Calu3 (cell line): ENCODE measurements at regions not wholly inside any gene's neighbourhood (a gene's known extent, or its start where the extent isn't known, plus 50 kb on each side); places are given as distances from the start of the nearest gene placed in this dataset.

ENCODE experiments used
- BruUV-seq: library from RNA; stranded (reverse); fragments of 400-500 nt; replicated peaks from 2 replicates; lab custom pipeline; 2021; lab: Mats Ljungman, UMichigan
- CTCF ChIA-PET: fragments of 300-600 bp; sonication (Branson Sonifier 250); formaldehyde crosslinking; loops from one replicate; lab custom pipeline; 2022; ENCODE audit warnings: antibody characterized with exemption; lab: Charles Lee
- DNase-seq: peaks from one replicate; pipeline ENCODE4 v3.0.0; 2022
- H3K27ac Mint-ChIP-seq: one replicate; pipeline ENCODE4 v1.8.0; 2022; ENCODE audit warnings: mixed read lengths; ENCODE audit not compliant: unreplicated experiment
- H3K27me3 Mint-ChIP-seq: one replicate; pipeline ENCODE4 v1.8.0; 2022; ENCODE audit warnings: mixed read lengths; ENCODE audit not compliant: unreplicated experiment
- H3K36me3 Mint-ChIP-seq: one replicate; pipeline ENCODE4 v1.8.0; 2022; ENCODE audit warnings: mild to moderate bottlenecking, moderate library complexity, mixed read lengths; ENCODE audit not compliant: insufficient read depth, unreplicated experiment
- H3K4me1 Mint-ChIP-seq: one replicate; pipeline ENCODE4 v1.8.0; 2022; ENCODE audit warnings: mild to moderate bottlenecking, low read depth, mixed read lengths; ENCODE audit not compliant: unreplicated experiment
- H3K4me3 Mint-ChIP-seq: one replicate; pipeline ENCODE4 v1.8.0; 2022; ENCODE audit warnings: mild to moderate bottlenecking, low read depth, moderate library complexity, mixed read lengths; ENCODE audit not compliant: unreplicated experiment
- H3K9me3 Mint-ChIP-seq: one replicate; pipeline ENCODE4 v1.8.0; 2022; ENCODE audit warnings: low read depth, mixed read lengths; ENCODE audit not compliant: unreplicated experiment
- CTCF ChIP-seq: fragments of 200-600 bp; IDR thresholded peaks from one replicate; pipeline ENCODE4 v1.8.0; 2022; ENCODE audit warnings: antibody characterized with exemption; ENCODE audit not compliant: unreplicated experiment
- intact Hi-C: fragments of 100-400 bp; cut with micrococcal nuclease; formaldehyde crosslinking; loops from one replicate; pipeline ENCODE4 v1.10.0; 2022; ENCODE audit not compliant: unreplicated experiment

DNA sequence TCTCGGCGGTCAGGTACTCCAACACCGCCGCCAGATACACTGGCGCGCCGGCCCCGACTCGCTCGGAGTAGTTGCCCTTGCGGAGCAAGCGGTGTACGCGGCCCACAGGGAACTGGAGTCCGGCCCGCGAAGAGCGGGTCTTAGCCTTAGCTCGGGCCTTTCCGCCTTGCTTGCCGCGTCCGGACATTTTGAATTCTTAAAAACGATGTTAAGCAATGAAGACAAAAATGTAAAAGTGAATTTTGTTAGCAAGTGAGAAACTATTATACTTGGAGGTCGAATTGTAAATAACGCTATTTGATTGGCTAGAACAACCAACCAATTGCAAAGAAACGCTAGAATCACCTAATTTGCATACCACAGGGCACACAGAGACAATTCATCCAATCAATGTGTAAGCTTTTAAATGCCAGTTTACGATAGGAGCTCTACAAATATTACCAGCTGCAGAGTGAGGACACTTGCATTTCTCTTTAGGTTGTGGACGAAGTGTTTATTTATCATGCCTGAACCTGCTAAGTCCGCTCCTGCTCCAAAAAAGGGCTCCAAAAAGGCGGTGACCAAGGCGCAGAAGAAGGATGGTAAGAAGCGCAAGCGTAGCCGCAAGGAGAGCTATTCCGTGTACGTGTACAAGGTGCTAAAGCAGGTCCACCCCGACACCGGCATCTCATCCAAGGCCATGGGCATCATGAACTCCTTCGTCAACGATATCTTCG is 112.0 kb downstream of the HFE start:
- CTCF ChIA-PET: interaction anchor here (0.5 to 3.4 kb wide), 10 partner anchors 11 to 173 kb away, joined by 3 to 18 read pairs (median 5); a partner anchor contains a TSS
- no peak for TF ChIP-seq CTCF

DNA sequence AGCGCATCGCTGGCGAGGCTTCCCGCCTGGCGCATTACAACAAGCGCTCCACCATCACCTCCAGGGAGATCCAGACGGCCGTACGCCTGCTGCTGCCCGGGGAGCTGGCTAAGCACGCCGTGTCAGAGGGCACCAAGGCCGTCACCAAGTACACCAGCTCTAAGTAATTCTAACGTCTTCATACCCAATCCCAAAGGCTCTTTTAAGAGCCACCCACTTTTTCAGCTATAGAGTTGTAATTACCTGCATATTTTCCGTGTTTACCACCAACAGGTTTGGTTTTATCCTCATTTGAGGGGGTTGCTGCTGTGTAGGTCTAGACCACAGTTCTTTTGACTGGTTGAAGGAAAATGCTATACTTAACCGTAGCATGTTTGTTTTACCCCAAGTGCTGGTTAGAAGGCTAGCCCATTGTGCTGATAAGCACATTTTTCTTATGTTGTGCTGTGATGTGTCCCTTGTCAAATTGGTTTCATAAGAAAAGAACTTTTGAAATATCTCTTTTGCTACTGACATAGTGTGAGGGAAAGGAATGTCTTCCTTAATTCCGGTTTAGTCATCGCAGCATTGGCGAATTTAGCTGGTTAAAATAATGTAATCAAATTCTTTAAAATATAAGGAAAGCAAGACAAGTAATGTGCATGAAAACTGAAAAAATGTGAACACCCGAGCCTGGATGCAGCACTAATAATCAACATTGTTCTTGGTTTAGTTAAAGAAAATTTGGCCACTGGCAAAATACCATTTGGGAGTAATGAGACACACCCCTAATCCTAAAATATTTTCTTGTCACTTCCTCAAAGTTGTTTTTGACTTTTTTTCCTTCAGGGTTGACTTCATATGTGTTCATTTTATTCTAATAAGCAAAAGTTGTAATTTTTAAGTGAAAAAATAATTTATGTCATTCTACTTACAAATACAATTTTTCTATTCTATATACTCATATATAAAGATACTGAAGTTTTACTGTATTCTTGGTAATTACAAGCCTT is 112.8 kb downstream of the HFE start:
- peak overlapping the region; percentile 95 for H3K27ac Mint-ChIP-seq
- no peaks in the 10 kb centered on the region for H3K9me3 Mint-ChIP-seq
- H3K27me3 Mint-ChIP-seq: no peaks in the 10 kb centered on the region
- intact Hi-C loops: loop anchor here (1.0 to 5.0 kb wide), 6 partner anchors 16 to 168 kb away; a partner anchor contains a TSS
- H3K36me3 Mint-ChIP-seq: peaks cover 61% of the 10 kb centered on the region
- peak overlapping the region; percentile 90 for H3K4me3 Mint-ChIP-seq
- no TSS peak for BruUV-seq
- DNase-seq: no peak
- no peak for TF ChIP-seq CTCF
- CTCF ChIA-PET: interaction anchor here (0.5 to 3.4 kb wide), 10 partner anchors 11 to 174 kb away, joined by 3 to 18 read pairs (median 5); a partner anchor contains a TSS
- peaks cover 21% of the 10 kb centered on the region for H3K4me1 Mint-ChIP-seq

More for the DNA sequence above, 112.0 kb downstream of the HFE start:
- Mint-ChIP-seq H3K4me1 (peaks cover 30% of the 10 kb centered on the region), H3K9me3 (no peaks in the 10 kb centered on the region), H3K4me3 (peak overlapping the region; percentile 90), H3K36me3 (peaks cover 70% of the 10 kb centered on the region), H3K27ac (peak overlapping the region; percentile 95), H3K27me3 (no peaks in the 10 kb centered on the region)
- TSS peak; percentile 88 for BruUV-seq
- peak; percentile 69 for DNase-seq
- intact Hi-C loops: loop anchor here (1.0 to 5.0 kb wide), 5 partner anchors 17 to 167 kb away; a partner anchor contains a TSS

DNA sequence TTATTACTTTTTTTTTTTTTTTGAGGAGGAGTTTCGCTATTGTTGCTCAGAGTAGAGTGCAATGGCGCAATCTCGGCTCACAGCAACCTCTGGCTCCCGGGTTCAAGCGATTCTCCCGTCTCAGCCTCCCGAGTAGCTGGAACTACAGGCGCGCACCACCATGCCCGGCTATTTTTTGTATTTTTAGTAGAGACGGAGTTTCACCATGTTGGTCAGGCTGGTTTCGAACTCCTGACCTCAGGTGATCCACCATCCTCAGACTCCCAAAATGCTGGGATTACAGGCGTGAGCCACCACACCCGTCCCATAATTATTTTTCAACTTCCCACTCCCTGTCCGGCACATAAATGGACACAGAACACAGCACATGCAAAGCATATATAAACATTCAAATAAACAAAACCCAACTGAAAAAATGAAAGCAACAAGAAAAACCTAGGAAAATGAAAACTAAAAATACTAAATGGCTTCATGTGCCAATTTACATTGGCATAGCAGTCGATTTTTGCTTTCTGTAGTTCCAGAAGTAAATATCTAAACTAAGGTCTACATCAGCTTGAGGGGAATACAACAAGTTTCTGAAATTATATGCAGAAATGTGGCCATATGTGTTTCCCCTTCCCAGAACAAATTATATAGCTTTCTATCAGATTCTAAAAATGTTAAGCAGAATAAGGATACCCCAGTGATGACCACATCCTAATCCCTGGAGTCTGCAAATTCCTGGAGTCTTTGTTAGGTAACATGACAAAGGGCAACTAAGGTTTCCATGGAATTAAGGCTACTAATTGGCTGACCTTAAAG is 113.9 kb downstream of the HFE start:
- no peaks in the 10 kb centered on the region for H3K27me3 Mint-ChIP-seq
- H3K36me3 Mint-ChIP-seq: peaks cover 51% of the 10 kb centered on the region
- H3K4me1 Mint-ChIP-seq: peaks cover 21% of the 10 kb centered on the region
- H3K27ac Mint-ChIP-seq: no peak overlapping the region
- no peak for DNase-seq
- no peak for TF ChIP-seq CTCF
- CTCF ChIA-PET: no interaction called here
- intact Hi-C loops: loop anchor here (5.0 kb wide), 1 partner anchor 154 kb away; a partner anchor contains a TSS
- BruUV-seq: no TSS peak
- no peaks in the 10 kb centered on the region for H3K9me3 Mint-ChIP-seq
- no peak overlapping the region for H3K4me3 Mint-ChIP-seq

GRCh38 chr6:26202201-26202611 is 115.0 kb downstream of the HFE start:
- Mint-ChIP-seq H3K36me3 (peaks cover 40% of the 10 kb centered on the region), H3K27me3 (no peaks in the 10 kb centered on the region), H3K9me3 (no peaks in the 10 kb centered on the region), H3K4me1 (peaks cover 21% of the 10 kb centered on the region), H3K27ac (no peak overlapping the region), H3K4me3 (no peak overlapping the region)
- TF ChIP-seq CTCF: no peak
- intact Hi-C loops: loop anchor here (5.0 kb wide), 1 partner anchor 155 kb away; a partner anchor contains a TSS
- BruUV-seq: no TSS peak
- CTCF ChIA-PET: no interaction called here
- DNase-seq: no peak
